Medulla oblongata (tissue), 1 donor: ENCODE measurements at regions not wholly inside any gene's neighbourhood (a gene's known extent, or its start where the extent isn't known, plus 50 kb on each side); places are given as distances from the start of the nearest gene placed in this dataset.
"Not testable (repeated sequence)": the region's sequence is repeated elsewhere in the genome, so short reads cannot be mapped to it uniquely, and the experiment has no call there.

ENCODE experiments used
- DNase-seq: peaks from one replicate; pipeline ENCODE4 v3.0.0-alpha.2; 2015; ENCODE audit errors: extremely low spot score

GRCh38 chr7:24434972-24435371 lies 138.3 kb upstream of the PALS2 start:
- DNase-seq: no peak

GRCh38 chr7:24436131-24436920 lies 136.9 kb upstream of the PALS2 start:
- DNase-seq: no peak

- DNase-seq: no peak
Observed at GRCh38 chr7:24438232-24438631, 135.0 kb upstream of the PALS2 start.

GRCh38 chr7:24439104-24439503 lies 134.1 kb upstream of the PALS2 start:
- DNase-seq: not testable (repeated sequence)

- DNase-seq: no peak
Observed at GRCh38 chr7:24440892-24441291, 132.4 kb upstream of the PALS2 start.

- DNase-seq: no peak
Observed at GRCh38 chr7:24441314-24442027, 131.8 kb upstream of the PALS2 start.

- DNase-seq: no peak
Observed at GRCh38 chr7:24442170-24442777, 131.0 kb upstream of the PALS2 start.

GRCh38 chr7:24444666-24445440 lies 128.4 kb upstream of the PALS2 start:
- DNase-seq: no peak

- DNase-seq: no peak
Observed at GRCh38 chr7:24448038-24448437, 125.2 kb upstream of the PALS2 start.

GRCh38 chr7:24449416-24449815 lies 123.8 kb upstream of the PALS2 start:
- not testable (repeated sequence) for DNase-seq

GRCh38 chr7:24455813-24456525 lies 117.3 kb upstream of the PALS2 start:
- DNase-seq: no peak

- no peak for DNase-seq
Observed at GRCh38 chr7:24456526-24457218, 116.6 kb upstream of the PALS2 start.

- DNase-seq: no peak
Observed at GRCh38 chr7:24457219-24457558, 116.1 kb upstream of the PALS2 start.

- DNase-seq: no peak
Observed at GRCh38 chr7:24462117-24462516, 111.1 kb upstream of the PALS2 start.

- DNase-seq: no peak
Observed at GRCh38 chr7:24462984-24463383, 110.3 kb upstream of the PALS2 start.

GRCh38 chr7:24463474-24463873 lies 109.8 kb upstream of the PALS2 start:
- no peak for DNase-seq

- no peak for DNase-seq
Observed at GRCh38 chr7:24464861-24465260, 108.4 kb upstream of the PALS2 start.

GRCh38 chr7:24466168-24466768 lies 107.0 kb upstream of the PALS2 start:
- no peak for DNase-seq

GRCh38 chr7:24469118-24469517 lies 104.1 kb upstream of the PALS2 start:
- no peak for DNase-seq

- no peak for DNase-seq
Observed at GRCh38 chr7:24472093-24472492, 101.2 kb upstream of the PALS2 start.
